H1 (cell line): ENCODE measurements at regions not wholly inside any gene's neighbourhood (a gene's known extent, or its start where the extent isn't known, plus 50 kb on each side); places are given as distances from the start of the nearest gene placed in this dataset.

Experiments
- CTCF ChIA-PET: fragments of 300-600 bp; sonication (Branson Sonifier 250); formaldehyde crosslinking; loops from one replicate; lab custom pipeline; 2021; ENCODE audit not compliant: partially characterized antibody; lab: Charles Lee
- POLR2A ChIA-PET: fragments of 300-600 bp; sonication (Branson Sonifier 250); formaldehyde crosslinking; loops from one replicate; lab custom pipeline; 2021; ENCODE audit warnings: inconsistent platforms; ENCODE audit not compliant: partially characterized antibody; lab: Charles Lee
- DNase-seq, 2 experiments: peaks; one replicate each; pipeline versions ENCODE4 v3.0.0 to v3.0.0-alpha.2; 2010 to 2022; ENCODE audit warnings: low spot score in 2 of 2, low read depth in 1 of 2, mixed read lengths in 1 of 2
- FAIRE-seq: peaks from 2 replicates; lab custom pipeline; 2011; peaks lifted over from hg19 to GRCh38; lab: Jason Lieb, UNC
- H2AFZ ChIP-seq: 2 replicates; pipeline ENCODE4 v1.8.1; 2012; ENCODE audit warnings: low read length, inconsistent platforms
- H2AK5ac ChIP-seq: 2 replicates; pipeline ENCODE4 v1.6.1; 2013; ENCODE audit warnings: low read depth, low read length
- H2BK120ac ChIP-seq: replicated peaks from 2 replicates; pipeline ENCODE3; 2013; ENCODE audit warnings: low read depth, low read length, inconsistent platforms
- H2BK12ac ChIP-seq: 2 replicates; pipeline ENCODE4 v1.6.1; 2013; ENCODE audit warnings: low read depth, low read length
- H2BK15ac ChIP-seq: 2 replicates; pipeline ENCODE4 v1.6.1; 2013; ENCODE audit warnings: low read length
- H2BK20ac ChIP-seq: 2 replicates; pipeline ENCODE4 v1.6.1; 2013; ENCODE audit warnings: low read length
- H2BK5ac ChIP-seq: 2 replicates; pipeline ENCODE4 v1.6.1; 2013; ENCODE audit warnings: low read depth, low read length
- H3K14ac ChIP-seq: 2 replicates; pipeline ENCODE4 v1.6.1; 2013; ENCODE audit warnings: inconsistent platforms; ENCODE audit not compliant: insufficient read length
- H3K18ac ChIP-seq: 2 replicates; pipeline ENCODE4 v1.6.1; 2013; ENCODE audit warnings: low read length; ENCODE audit errors: extremely low read depth
- H3K23ac ChIP-seq: 2 replicates; pipeline ENCODE4 v1.6.1; 2013; ENCODE audit warnings: inconsistent platforms; ENCODE audit not compliant: insufficient read length
- H3K23me2 ChIP-seq: 2 replicates; pipeline ENCODE4 v1.6.1; 2013; ENCODE audit warnings: low read depth, low read length
- H3K27ac ChIP-seq: 2 replicates; pipeline ENCODE4 v1.6.1; 2011; ENCODE audit warnings: low read depth, low read length, inconsistent platforms
- H3K27me3 ChIP-seq, 4 experiments: replicated peaks in 1 of 4; 1 replicate in 1 of 4; 2 replicates in 3 of 4; pipeline versions ENCODE4 v1.6.1 to v1.8.1; 2011 to 2013; ENCODE audit warnings: low read length in 3 of 4, mild to moderate bottlenecking in 3 of 4, inconsistent platforms in 2 of 4, mixed read lengths in 2 of 4, moderate library complexity in 1 of 4; ENCODE audit not compliant: control insufficient read depth in 3 of 4, insufficient read depth in 3 of 4; ENCODE audit errors: extremely low read depth in 1 of 4
- H3K36me3 ChIP-seq, 4 experiments: 2 replicates each; pipeline versions ENCODE4 v1.6.1 to v1.8.1; 2011 to 2013; ENCODE audit warnings: mild to moderate bottlenecking in 4 of 4, low read length in 3 of 4, moderate library complexity in 2 of 4, control low read depth in 1 of 4, inconsistent platforms in 1 of 4; ENCODE audit not compliant: insufficient read depth in 4 of 4, control insufficient read depth in 2 of 4
- H3K4ac ChIP-seq: replicated peaks from 2 replicates; pipeline ENCODE3; 2013; ENCODE audit warnings: low read length, low read depth, mixed read lengths, inconsistent platforms; ENCODE audit not compliant: insufficient read length
- H3K4me1 ChIP-seq, 4 experiments: replicated peaks in 1 of 4; 1 replicate in 1 of 4; 2 replicates in 3 of 4; pipeline versions ENCODE4 v1.6.1 to v1.8.1; 2011 to 2013; ENCODE audit warnings: low read length in 3 of 4, inconsistent platforms in 2 of 4, mixed read lengths in 1 of 4; ENCODE audit not compliant: insufficient read depth in 4 of 4, control insufficient read depth in 3 of 4
- H3K4me2 ChIP-seq, 2 experiments: 2 replicates each; pipeline versions ENCODE4 v1.6.1 to v1.8.1; 2011 to 2013; ENCODE audit warnings: low read depth in 2 of 2, low read length in 2 of 2, control low read depth in 1 of 2, inconsistent platforms in 1 of 2, mild to moderate bottlenecking in 1 of 2; ENCODE audit not compliant: insufficient read depth in 1 of 2
- H3K4me3 ChIP-seq, 4 experiments: fragments of 200-600, 300-600 bp in 1 of 4; sonication (generic), shearing (Covaris generic), sonication (Bioruptor Twin) in 1 of 4; 2 replicates each; pipeline versions ENCODE4 v1.5.1 to v1.8.1; 2011 to 2016; ENCODE audit warnings: low read length in 4 of 4, low read depth in 3 of 4, control low read depth in 2 of 4, inconsistent platforms in 2 of 4, mild to moderate bottlenecking in 2 of 4, mixed read lengths in 1 of 4, moderate library complexity in 1 of 4; ENCODE audit not compliant: insufficient read depth in 2 of 4; ENCODE audit errors: extremely low read depth in 1 of 4
- H3K56ac ChIP-seq: replicated peaks from 2 replicates; pipeline ENCODE3; 2013; ENCODE audit warnings: low read depth, mild to moderate bottlenecking, mixed read lengths, low read length, inconsistent platforms; ENCODE audit not compliant: insufficient read length
- H3K79me1 ChIP-seq: 2 replicates; pipeline ENCODE4 v1.6.1; 2013; ENCODE audit warnings: low read depth, low read length, control low read depth
- H3K79me2 ChIP-seq, 2 experiments: 2 replicates each; pipeline versions ENCODE4 v1.6.1 to v1.8.1; 2012 to 2013; ENCODE audit warnings: low read length in 2 of 2, mild to moderate bottlenecking in 2 of 2, inconsistent platforms in 1 of 2; ENCODE audit not compliant: insufficient read depth in 2 of 2, control insufficient read depth in 1 of 2
- H3K9ac ChIP-seq, 4 experiments: replicated peaks in 1 of 4; 1 replicate in 1 of 4; 2 replicates in 3 of 4; pipeline versions ENCODE4 v1.6.1 to v1.8.1; 2011 to 2013; ENCODE audit warnings: low read depth in 3 of 4, low read length in 3 of 4, control low read depth in 2 of 4, mild to moderate bottlenecking in 2 of 4, moderate library complexity in 2 of 4, inconsistent platforms in 1 of 4; ENCODE audit errors: extremely low read depth in 1 of 4
- H3K9me3 ChIP-seq, 2 experiments: 2 replicates each; pipeline versions ENCODE4 v1.6.1 to v1.8.1; 2012 to 2013; ENCODE audit warnings: mild to moderate bottlenecking in 2 of 2, moderate library complexity in 2 of 2, control low read depth in 1 of 2, inconsistent platforms in 1 of 2, low read depth in 1 of 2, low read length in 1 of 2, mixed read lengths in 1 of 2; ENCODE audit not compliant: insufficient read depth in 2 of 2
- H4K20me1 ChIP-seq, 2 experiments: replicated peaks in 1 of 2; 2 replicates each; pipeline versions ENCODE3 to v1.8.1; 2011 to 2013; ENCODE audit warnings: inconsistent platforms in 2 of 2, low read length in 2 of 2, mild to moderate bottlenecking in 1 of 2; ENCODE audit not compliant: insufficient read depth in 2 of 2, control insufficient read depth in 1 of 2
- H4K5ac ChIP-seq: 2 replicates; pipeline ENCODE4 v1.6.1; 2013; ENCODE audit warnings: low read length, low read depth, mixed read lengths, inconsistent platforms; ENCODE audit not compliant: insufficient read length
- H4K8ac ChIP-seq: 2 replicates; pipeline ENCODE4 v1.8.0; 2013; ENCODE audit warnings: mild to moderate bottlenecking, moderate library complexity, low read length, inconsistent platforms; ENCODE audit not compliant: insufficient read depth; ENCODE audit errors: extremely low read depth
- H4K91ac ChIP-seq: replicated peaks from 2 replicates; pipeline ENCODE3; 2013; ENCODE audit warnings: low read length, mixed read lengths, inconsistent platforms; ENCODE audit not compliant: insufficient read length
- FOSL1 ChIP-seq: IDR thresholded peaks from 2 replicates; pipeline ENCODE4 v1.6.1; 2011; ENCODE audit warnings: mild to moderate bottlenecking, low read depth, low read length, moderate library complexity; ENCODE audit not compliant: insufficient read depth
- JUN ChIP-seq: IDR thresholded peaks from 2 replicates; pipeline ENCODE4 v1.6.1; 2011; ENCODE audit warnings: low read depth, mild to moderate bottlenecking, improper control_type of control experiment, low read length
- JUND ChIP-seq: IDR thresholded peaks from 2 replicates; pipeline ENCODE4 v1.6.1; 2011; ENCODE audit warnings: mild to moderate bottlenecking, improper control_type of control experiment, low read length
- POLR2A ChIP-seq, 2 experiments: IDR thresholded peaks; 1 replicate in 1 of 2; 2 replicates in 1 of 2; pipeline ENCODE4 v1.6.1; 2011; ENCODE audit warnings: low read depth in 2 of 2, low read length in 2 of 2, mild to moderate bottlenecking in 2 of 2; ENCODE audit errors: control extremely low read depth in 1 of 2
- POU5F1 ChIP-seq: IDR thresholded peaks from 2 replicates; pipeline ENCODE4 v1.6.1; 2011; ENCODE audit warnings: low read depth, mild to moderate bottlenecking, low read length, moderate library complexity
- RFX5 ChIP-seq: IDR thresholded peaks from 2 replicates; pipeline ENCODE4 v1.6.1; 2011; ENCODE audit warnings: low read depth, low read length, improper control_type of control experiment, borderline replicate concordance
- RNF2 ChIP-seq: fragments of 200-900, 300-1000 bp; sonication (generic); IDR thresholded peaks from 2 replicates; pipeline ENCODE4 v1.7.1; 2016; ENCODE audit warnings: borderline replicate concordance, low read depth, mild to moderate bottlenecking, antibody characterized with exemption, low read length; ENCODE audit not compliant: poor library complexity, severe bottlenecking; ENCODE audit errors: missing control alignments
- RXRA ChIP-seq: IDR thresholded peaks from 2 replicates; pipeline ENCODE4 v1.6.1; 2011; ENCODE audit warnings: low read depth, mild to moderate bottlenecking, low read length, moderate library complexity; ENCODE audit not compliant: insufficient read depth
- SAP30 ChIP-seq: fragments of 300-600 bp; sonication (generic); IDR thresholded peaks from 2 replicates; pipeline ENCODE4 v1.7.1; 2012; ENCODE audit warnings: low read length, moderate library complexity, mild to moderate bottlenecking, inconsistent platforms; ENCODE audit not compliant: insufficient read depth, insufficient replicate concordance
- SRF ChIP-seq: IDR thresholded peaks from 2 replicates; pipeline ENCODE4 v1.6.1; 2011; ENCODE audit warnings: mild to moderate bottlenecking, low read depth, low read length, moderate library complexity
- USF2 ChIP-seq: IDR thresholded peaks from 2 replicates; pipeline ENCODE4 v1.6.1; 2011; ENCODE audit warnings: low read length, improper control_type of control experiment
- WGBS, 2 experiments: shearing (Covaris generic) in 1 of 2; methylation state at CpG; one replicate each; pipeline versions ENCODE4 v1.1.6 to v1.1.7; 2013 to 2015; ENCODE audit warnings: low lambda C conversion rate in 2 of 2, mixed read lengths in 2 of 2, inconsistent platforms in 1 of 2, low coverage in 1 of 2, missing lambda C conversion rate in 1 of 2; ENCODE audit not compliant: insufficient replicate concordance in 2 of 2, insufficient coverage in 1 of 2, insufficient read length in 1 of 2; ENCODE audit errors: extremely low coverage in 1 of 2, missing lambda C conversion rate in 1 of 2; 5-methylcytosine and 5-hydroxymethylcytosine counted together

GRCh38 chr12:105921055-105921454, 217.7 kb downstream of the NUAK1 start:
- Histone ChIP-seq H3K56ac (no peak overlapping the region), H3K4me3 (no peak overlapping the region), H3K18ac (no peak overlapping the region), H3K23ac (no peak overlapping the region), H2BK15ac (no peak overlapping the region), H3K27ac (no peak overlapping the region), H3K9ac (no peak overlapping the region), H2AK5ac (no peak overlapping the region), H3K23me2 (no peaks in the 10 kb centered on the region)
- WGBS, 2 experiments = 91% methylated on average over 1 of the region's 1 CpG; no CpG with 5 or more reads in 1 of the 2 experiments
- DNase-seq = no peak
- no peak for TF ChIP-seq JUN
- TF ChIP-seq RNF2 = no peak
- TF ChIP-seq SAP30 = no peak
- no peak for TF ChIP-seq USF2
- no peak for TF ChIP-seq SRF
- no peak for TF ChIP-seq FOSL1
- no peak for TF ChIP-seq POLR2A (IDR thresholded peaks at IDR 0.05; ENCODE audit: control extremely low read depth in 1 of 2, low read depth in 2 of 2, low read length in 2 of 2)
- no peak for TF ChIP-seq JUND
- TF ChIP-seq RXRA = no peak
- TF ChIP-seq POU5F1 = no peak
- no peak for TF ChIP-seq RFX5
- TF ChIP-seq, all 59 proteins: peak for 0
- Histone ChIP-seq H2AFZ (no peak overlapping the region), H2BK12ac (no peak overlapping the region), H4K8ac (no peak overlapping the region), H3K4me1 (no peaks in the 10 kb centered on the region), H3K36me3 (no peaks in the 10 kb centered on the region), H2BK120ac (no peak overlapping the region), H4K91ac (no peak overlapping the region), H3K4ac (no peak overlapping the region), H3K14ac (no peak overlapping the region), H3K4me2 (no peak overlapping the region), H3K79me2 (no peaks in the 10 kb centered on the region), H4K5ac (no peak overlapping the region), H2BK20ac (no peak overlapping the region), H3K9me3 (no peaks in the 10 kb centered on the region), H3K27me3 (no peaks in the 10 kb centered on the region), H4K20me1 (no peaks in the 10 kb centered on the region), H3K79me1 (no peaks in the 10 kb centered on the region), H2BK5ac (no peak overlapping the region)
- CTCF ChIA-PET = interaction anchor here (1.8 kb wide), 1 partner anchor 12 kb away, joined by 6 read pairs; no protein-coding TSS in a partner anchor
- no peak for FAIRE-seq
- POLR2A ChIA-PET = no interaction called here
